ENCODE measurements at regions not wholly inside any gene's neighbourhood (a gene's known extent, or its start where the extent isn't known, plus 50 kb on each side); places are given as distances from the start of the nearest gene placed in this dataset.

DNA sequence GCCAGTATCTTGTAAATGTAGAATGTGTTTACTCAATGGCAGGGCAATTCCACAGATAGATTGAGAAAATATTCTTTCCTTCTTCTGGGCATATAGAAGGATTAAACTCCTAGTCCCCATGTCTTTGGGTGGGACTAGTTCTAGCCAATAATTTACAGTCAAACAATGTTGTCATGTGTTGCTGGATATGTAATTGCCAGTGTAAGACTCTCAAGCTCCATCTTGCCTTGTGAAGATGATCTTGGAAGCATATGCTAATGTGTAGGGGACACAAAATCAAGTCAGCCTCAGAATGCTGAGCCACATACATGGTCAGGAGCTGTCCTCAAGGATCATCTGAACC lies 386.9 kb downstream of the CETN3 start:
- Mint-ChIP-seq H3K4me3 (ENCODE audit: low read depth) (no peak overlapping the region), H3K27me3 (no peaks in the 10 kb centered on the region), H3K9me3 (ENCODE audit: low read depth) (peaks cover 3% of the 10 kb centered on the region), H3K36me3 (ENCODE audit: insufficient read depth) (no peaks in the 10 kb centered on the region), H3K4me1 (ENCODE audit: low read depth) (peaks cover 6% of the 10 kb centered on the region), H3K27ac (no peak overlapping the region)
- TF ChIP-seq, protein P1, sequence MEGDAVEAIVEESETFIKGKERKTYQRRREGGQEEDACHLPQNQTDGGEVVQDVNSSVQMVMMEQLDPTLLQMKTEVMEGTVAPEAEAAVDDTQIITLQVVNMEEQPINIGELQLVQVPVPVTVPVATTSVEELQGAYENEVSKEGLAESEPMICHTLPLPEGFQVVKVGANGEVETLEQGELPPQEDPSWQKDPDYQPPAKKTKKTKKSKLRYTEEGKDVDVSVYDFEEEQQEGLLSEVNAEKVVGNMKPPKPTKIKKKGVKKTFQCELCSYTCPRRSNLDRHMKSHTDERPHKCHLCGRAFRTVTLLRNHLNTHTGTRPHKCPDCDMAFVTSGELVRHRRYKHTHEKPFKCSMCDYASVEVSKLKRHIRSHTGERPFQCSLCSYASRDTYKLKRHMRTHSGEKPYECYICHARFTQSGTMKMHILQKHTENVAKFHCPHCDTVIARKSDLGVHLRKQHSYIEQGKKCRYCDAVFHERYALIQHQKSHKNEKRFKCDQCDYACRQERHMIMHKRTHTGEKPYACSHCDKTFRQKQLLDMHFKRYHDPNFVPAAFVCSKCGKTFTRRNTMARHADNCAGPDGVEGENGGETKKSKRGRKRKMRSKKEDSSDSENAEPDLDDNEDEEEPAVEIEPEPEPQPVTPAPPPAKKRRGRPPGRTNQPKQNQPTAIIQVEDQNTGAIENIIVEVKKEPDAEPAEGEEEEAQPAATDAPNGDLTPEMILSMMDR (IDR thresholded peaks at IDR 0.05; ENCODE audit: unreplicated experiment): no peak
- DNase-seq (ENCODE audit: low spot score, unreplicated experiment): no peak

- TF ChIP-seq, protein P1 (IDR thresholded peaks at IDR 0.05; ENCODE audit: unreplicated experiment): no peak
- Mint-ChIP-seq H3K4me3 (ENCODE audit: low read depth) (no peak overlapping the region), H3K9me3 (ENCODE audit: low read depth) (no peaks in the 10 kb centered on the region), H3K27me3 (no peaks in the 10 kb centered on the region), H3K27ac (no peak overlapping the region), H3K4me1 (ENCODE audit: low read depth) (peaks cover 9% of the 10 kb centered on the region), H3K36me3 (ENCODE audit: insufficient read depth) (no peaks in the 10 kb centered on the region)
- DNase-seq (ENCODE audit: low spot score, unreplicated experiment): no peak
These were observed 387.4 kb downstream of the CETN3 start for GRCh38 chr5:90022002-90022710.

DNA sequence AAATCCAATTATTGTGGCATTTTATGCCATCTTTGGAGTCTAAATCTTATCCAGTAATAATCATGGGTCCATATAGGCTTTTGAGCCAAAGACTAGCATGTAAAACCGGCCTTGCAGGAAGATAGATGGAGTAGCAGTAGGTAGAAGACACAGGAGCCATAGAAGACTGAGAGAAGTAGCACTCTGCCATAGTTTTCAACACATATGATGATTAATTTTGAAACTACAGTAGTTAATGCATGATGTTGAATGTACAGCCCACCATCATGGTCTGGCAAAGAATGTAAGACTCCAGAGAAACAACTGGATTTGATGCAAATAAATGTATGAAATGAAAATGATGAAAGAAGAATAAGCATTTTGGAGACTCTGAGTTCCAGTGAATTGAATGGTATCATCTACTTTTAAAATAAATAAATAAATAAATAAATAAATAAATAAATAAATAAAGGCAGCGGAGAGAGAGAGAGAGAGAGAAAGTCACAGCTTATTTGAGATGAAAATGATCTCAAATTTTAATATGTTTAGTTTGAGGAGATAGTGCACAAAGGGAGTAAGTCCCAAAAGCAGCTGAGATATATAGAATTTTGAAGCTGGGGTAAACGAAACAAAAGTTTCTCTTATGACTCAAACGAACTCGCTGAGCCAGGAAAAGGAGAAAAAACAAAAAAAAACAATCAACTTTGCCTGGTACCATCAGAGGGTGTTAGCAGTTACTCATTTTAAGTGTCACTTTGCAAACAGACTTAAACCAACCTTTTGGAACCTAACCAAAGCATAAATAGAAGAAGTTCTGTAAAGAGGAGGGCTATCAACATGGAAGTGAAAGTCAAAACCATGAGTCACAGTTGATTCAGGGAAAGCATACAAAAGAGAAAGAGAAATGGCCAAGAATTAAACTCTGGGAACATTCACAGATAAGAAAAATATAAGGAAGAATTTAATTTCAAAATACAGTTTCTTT lies 388.7 kb downstream of the CETN3 start:
- H3K4me3 Mint-ChIP-seq (ENCODE audit: low read depth): no peak overlapping the region
- H3K36me3 Mint-ChIP-seq (ENCODE audit: insufficient read depth): no peaks in the 10 kb centered on the region
- TF ChIP-seq, protein P1 (IDR thresholded peaks at IDR 0.05; ENCODE audit: unreplicated experiment): no peak
- no peaks in the 10 kb centered on the region for H3K27me3 Mint-ChIP-seq
- peaks cover 12% of the 10 kb centered on the region for H3K4me1 Mint-ChIP-seq (ENCODE audit: low read depth)
- DNase-seq (ENCODE audit: low spot score, unreplicated experiment): no peak
- no peaks in the 10 kb centered on the region for H3K9me3 Mint-ChIP-seq (ENCODE audit: low read depth)
- H3K27ac Mint-ChIP-seq: peak overlapping the region; percentile 86

- H3K27me3 Mint-ChIP-seq: no peaks in the 10 kb centered on the region
- H3K4me1 Mint-ChIP-seq (ENCODE audit: low read depth): peaks cover 11% of the 10 kb centered on the region
- H3K9me3 Mint-ChIP-seq (ENCODE audit: low read depth): no peaks in the 10 kb centered on the region
- H3K4me3 Mint-ChIP-seq (ENCODE audit: low read depth): no peak overlapping the region
- no peak overlapping the region for H3K27ac Mint-ChIP-seq
- TF ChIP-seq, protein P1 (IDR thresholded peaks at IDR 0.05; ENCODE audit: unreplicated experiment): no peak
- no peaks in the 10 kb centered on the region for H3K36me3 Mint-ChIP-seq (ENCODE audit: insufficient read depth)
- DNase-seq (ENCODE audit: low spot score, unreplicated experiment): no peak
These were observed 392.3 kb downstream of the CETN3 start for GRCh38 chr5:90017239-90017638.

DNA sequence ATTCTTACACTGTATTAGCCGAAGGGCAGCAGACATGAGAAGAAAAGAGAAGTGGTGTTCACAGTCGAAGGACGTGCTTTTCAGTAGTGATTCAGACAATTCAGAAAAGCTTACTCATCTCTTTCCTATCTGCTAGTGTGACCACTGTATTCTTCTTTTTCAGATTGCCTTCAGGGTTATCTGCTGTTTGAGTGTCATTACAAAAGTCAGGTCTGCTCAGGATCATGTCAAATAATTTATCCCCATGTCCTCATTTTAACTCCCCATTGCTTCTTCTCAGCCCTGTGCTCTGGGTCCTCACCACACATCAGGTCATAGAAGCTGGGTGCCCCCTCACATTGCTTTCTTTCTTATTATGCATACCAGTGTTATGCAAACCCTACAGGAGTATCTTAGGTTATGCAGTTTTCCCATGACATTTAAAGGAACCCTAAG lies 394.0 kb downstream of the CETN3 start:
- Mint-ChIP-seq H3K9me3 (ENCODE audit: low read depth) (no peaks in the 10 kb centered on the region), H3K27me3 (no peaks in the 10 kb centered on the region), H3K27ac (no peak overlapping the region), H3K4me1 (ENCODE audit: low read depth) (peaks cover 6% of the 10 kb centered on the region), H3K4me3 (ENCODE audit: low read depth) (no peak overlapping the region), H3K36me3 (ENCODE audit: insufficient read depth) (no peaks in the 10 kb centered on the region)
- DNase-seq (ENCODE audit: low spot score, unreplicated experiment): no peak
- TF ChIP-seq, protein P1 (IDR thresholded peaks at IDR 0.05; ENCODE audit: unreplicated experiment): no peak
